Effector CD4-positive, alpha-beta T cell (primary cell): ENCODE measurements at regions not wholly inside any gene's neighbourhood (a gene's known extent, or its start where the extent isn't known, plus 50 kb on each side); places are given as distances from the start of the nearest gene placed in this dataset.

Experiments
- DNase-seq: peaks from one replicate; pipeline ENCODE4 v3.0.0-alpha.2; 2020

DNA sequence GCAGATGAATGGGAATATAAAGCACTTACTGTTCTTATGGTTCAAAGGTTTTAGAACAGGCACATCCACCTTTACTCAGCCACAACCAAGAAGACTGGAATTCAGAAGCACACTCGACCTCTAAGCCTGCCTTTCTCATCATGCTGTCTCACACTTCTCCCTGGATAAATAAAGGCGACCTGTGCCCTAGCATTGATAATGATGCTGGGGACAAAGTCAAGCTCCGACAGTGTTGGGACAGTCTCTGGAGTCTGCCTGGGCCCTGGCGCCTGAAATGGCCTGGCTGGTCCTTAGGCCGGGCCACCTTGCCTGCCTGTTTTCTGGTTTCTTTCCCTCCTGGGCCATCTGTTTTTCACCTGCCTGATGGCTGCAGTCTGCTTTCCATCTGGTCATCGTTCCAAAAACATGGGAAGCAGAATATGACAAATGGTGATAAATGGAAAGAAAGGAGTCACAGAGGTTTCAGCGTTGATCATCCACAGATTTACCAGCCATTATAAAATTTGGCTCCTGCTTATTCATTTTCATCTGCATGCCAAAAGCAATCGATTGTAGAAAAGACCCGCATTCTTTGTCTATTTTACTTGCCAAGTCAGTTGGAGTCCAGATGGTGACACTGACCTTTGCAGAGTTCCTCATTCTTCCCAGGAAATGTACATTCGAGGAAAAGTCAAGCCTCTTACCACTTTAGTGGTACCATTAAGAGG lies 91.2 kb upstream of the KCNJ15 start:
- DNase-seq: no peak

- DNase-seq: no peak
Measured at GRCh38 chr21:38166173-38166535, 90.6 kb upstream of the KCNJ15 start.

- no peak for DNase-seq
Measured at GRCh38 chr21:38167345-38167744, 89.4 kb upstream of the KCNJ15 start.

- DNase-seq: no peak
Measured at GRCh38 chr21:38170283-38170682, 86.5 kb upstream of the KCNJ15 start.

- no peak for DNase-seq
Measured at GRCh38 chr21:38170704-38171682, 85.8 kb upstream of the KCNJ15 start.

DNA sequence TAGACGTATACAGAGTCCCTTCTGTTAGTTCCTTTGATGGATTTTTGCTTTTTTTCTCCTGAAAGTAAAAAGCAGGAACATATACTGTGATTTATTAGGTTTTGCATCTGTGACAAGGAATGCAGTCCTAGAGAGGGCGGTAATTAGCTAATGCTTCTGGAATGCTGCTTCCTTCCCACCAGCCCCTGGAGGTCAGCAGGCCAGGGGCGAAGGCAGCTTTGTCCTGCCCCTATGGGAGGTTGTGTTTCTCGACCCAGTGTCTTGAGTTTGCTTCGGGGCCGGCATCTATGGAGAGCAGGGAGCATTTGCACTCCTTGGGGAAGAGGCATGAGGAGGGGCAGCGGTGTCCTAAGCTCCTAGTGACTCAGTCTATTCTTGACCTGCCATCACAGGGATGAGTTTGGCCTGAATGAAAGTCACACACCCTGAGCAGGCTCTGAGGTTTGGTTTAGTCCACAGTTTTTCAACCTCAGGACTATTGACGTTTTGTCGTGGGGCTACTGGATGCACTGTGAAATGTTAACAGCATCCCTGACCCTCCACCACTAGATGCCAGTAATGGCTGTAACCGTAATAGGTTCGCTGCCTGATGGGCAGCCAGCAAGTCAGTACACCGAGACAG lies 85.0 kb upstream of the KCNJ15 start:
- no peak for DNase-seq

- no peak for DNase-seq
Measured at GRCh38 chr21:38173276-38174035, 83.3 kb upstream of the KCNJ15 start.

GRCh38 chr21:38175306-38175705 lies 81.5 kb upstream of the KCNJ15 start:
- DNase-seq: no peak

GRCh38 chr21:38177919-38178652 lies 78.7 kb upstream of the KCNJ15 start:
- DNase-seq: no peak

DNA sequence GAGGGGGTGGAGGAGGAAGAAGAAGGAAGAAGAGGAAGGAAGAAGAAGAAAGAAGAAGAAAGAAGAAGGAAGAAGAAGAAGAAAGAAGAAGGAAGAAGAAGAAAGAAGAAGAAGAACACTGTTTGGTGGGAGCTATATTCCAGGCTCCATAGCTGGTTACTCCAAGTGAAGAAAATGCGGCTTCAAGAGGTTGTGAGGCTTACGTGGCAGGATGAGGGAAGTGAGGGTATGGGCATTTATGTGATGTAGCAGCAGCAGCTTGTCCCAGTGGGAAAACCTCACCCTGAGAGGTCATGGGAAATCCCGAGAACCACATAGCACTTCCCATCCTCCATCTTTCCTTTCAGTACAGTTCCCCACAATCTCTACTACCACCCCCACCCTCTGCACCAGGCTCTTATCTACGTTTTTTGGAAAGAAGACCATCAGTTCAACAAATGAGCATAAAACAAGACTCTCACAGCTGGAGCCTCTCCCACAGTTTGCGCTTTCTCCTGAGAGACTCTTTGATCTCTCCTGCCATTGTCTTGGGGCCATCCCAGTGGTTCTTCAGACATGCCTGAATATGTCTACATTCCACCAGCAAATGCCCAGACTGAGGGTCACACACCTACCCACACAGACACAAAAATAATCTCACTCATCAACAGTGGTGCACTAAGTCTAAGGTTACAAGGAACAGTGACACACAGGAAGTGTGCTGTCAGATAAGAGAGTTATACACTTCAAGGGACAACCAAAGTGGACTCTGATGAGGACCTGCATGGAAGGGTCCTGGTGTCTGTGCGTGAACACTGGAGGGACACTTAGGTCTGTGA lies 77.9 kb upstream of the KCNJ15 start:
- no peak for DNase-seq

DNA sequence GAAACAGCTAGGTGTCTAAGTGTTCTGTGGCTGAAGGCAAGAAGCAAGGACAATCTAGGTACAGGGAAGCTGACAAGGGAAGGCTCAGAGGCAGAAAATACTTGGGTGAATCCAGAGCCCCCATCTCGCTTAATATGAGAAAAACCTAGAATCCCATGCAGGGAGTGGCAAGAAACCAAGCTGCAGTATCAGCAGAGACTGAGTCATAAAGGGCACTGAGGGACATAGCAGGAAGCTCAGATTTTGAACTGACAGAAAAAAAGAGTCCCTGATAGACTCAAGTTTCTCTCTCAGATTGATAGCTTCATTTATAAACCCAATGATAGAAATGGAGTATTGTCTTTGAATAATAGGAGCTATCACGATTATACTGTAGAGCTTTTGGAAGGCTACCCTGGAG lies 77.3 kb upstream of the KCNJ15 start:
- no peak for DNase-seq

DNA sequence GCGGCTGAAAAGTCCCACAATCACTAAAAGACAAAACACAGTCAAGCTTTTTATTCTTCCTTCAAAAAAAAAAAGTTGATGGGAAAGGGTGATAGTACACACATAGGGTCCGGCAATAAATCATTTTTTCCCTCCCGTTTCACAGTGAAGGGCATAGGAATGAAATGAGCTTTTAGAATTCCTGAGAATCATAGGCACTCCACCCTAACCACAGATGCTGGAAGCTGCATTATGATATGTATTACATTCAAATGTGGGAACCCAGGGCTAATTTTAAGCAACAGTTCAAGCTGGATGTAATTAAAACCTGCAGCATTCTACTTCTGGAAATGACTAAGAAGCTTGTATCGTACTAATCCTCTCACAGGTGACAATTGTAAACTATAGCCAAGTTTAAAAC lies 75.7 kb upstream of the KCNJ15 start:
- no peak for DNase-seq

DNA sequence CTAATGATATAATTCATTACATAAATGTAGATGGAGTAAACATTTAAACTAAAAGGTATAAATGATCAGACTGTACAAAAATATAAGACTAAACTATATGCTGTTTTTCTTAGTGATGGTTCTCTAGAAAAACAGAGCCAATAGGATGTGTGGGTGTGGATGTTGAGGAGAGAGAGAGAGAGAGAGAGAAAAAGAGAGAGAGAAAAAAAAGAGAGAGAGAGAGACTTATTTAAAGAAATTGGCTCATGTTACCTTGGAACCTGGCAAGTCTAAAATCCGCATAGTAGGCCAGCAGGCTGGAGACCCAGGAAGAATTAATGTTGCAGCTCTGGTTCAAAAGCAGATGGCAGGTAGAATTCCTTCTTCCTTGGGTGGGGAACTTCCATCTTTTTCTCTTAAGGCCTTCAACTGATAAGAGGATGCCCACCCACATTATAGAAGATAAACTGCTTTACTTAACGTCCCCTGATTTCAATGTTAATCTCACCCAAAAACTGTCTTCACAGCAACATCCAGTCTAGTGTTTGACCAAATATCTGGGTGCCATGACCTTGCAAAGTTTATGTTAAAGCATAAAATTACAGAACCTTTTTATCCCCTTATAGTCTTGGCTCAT lies 74.3 kb upstream of the KCNJ15 start:
- no peak for DNase-seq

GRCh38 chr21:38183961-38184360 lies 72.8 kb upstream of the KCNJ15 start:
- DNase-seq: no peak

GRCh38 chr21:38186661-38187270 lies 70.0 kb upstream of the KCNJ15 start:
- no peak for DNase-seq

DNA sequence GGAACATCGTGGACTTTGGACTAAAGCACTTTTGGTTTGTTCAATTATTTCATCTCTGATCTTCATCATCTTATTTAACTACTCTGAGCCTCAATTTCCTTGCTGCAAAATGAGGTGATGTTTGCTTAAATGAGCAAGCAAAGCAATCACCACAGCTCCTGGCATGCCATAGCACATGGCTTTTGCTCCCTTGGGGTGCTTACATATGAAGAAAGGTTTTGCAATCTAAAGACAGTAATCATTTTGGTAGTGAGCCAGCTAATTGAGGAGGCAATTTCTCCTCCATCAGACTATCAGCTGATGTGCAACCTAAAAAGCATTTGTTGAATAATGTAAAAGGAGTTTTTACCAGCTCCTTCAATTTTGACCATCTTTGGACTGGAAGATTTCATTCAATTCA lies 68.8 kb upstream of the KCNJ15 start:
- DNase-seq: no peak

- DNase-seq: no peak
Measured at GRCh38 chr21:38196036-38196435, 60.8 kb upstream of the KCNJ15 start.

- no peak for DNase-seq
Measured at GRCh38 chr21:38202811-38203210, 54.0 kb upstream of the KCNJ15 start.

- DNase-seq: no peak
Measured at GRCh38 chr21:38203229-38203628, 53.6 kb upstream of the KCNJ15 start.

- no peak for DNase-seq
Measured at GRCh38 chr21:38205940-38206339, 50.9 kb upstream of the KCNJ15 start.
